ENCODE measurements at regions not wholly inside any gene's neighbourhood (a gene's known extent, or its start where the extent isn't known, plus 50 kb on each side); places are given as distances from the start of the nearest gene placed in this dataset.

DNA sequence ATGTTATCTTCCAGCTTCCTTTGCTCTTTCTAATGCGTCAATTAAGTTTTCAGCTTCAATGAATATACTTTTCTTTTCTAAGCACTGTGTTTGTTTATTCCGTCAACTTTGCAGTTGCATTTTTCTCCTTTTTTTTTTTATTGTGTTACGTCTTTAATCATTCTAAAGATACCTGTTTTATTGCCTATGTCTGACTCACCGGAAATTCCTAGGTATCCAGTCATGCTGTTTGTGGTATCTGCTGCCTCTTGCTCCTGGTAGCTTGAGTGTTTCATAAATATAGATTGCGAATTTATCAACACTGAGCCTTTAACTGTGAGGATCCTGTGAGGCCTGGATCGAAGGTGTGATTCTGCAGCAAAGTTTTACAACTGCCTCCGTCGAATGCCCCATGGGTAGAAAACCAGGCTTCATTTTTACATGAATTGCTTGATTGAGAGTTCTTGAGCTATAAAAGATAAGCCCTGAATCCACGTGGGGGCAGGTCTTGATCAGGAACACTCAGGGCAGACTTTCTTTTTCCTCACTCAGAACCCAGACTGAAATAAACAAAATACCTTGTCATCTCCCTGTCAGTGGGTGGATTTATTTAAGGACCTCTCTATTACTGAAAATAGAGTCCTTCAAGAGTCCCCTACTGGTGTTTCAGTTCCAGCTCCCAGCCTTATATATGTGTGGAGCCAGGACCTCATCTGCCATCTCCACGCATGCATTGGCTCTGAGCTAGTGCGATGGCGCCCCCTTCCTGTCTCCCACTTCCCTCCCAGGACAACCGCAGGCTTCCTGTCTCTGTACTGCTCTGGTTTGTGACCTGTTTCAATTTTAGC is 60.1 kb upstream of the LRRC1 start:
- TF ChIP-seq SIN3A (IDR thresholded peaks at IDR 0.05; ENCODE audit: borderline replicate concordance, insufficient read depth, low read depth, low read length), result no peak
- TF ChIP-seq TCF7L2 (IDR thresholded peaks at IDR 0.05; ENCODE audit: low read depth, low read length), result peak; percentile 73
